NCI-H1417 treated with DMSO at 0.1 percent for 48 hours (cell line): ENCODE measurements at regions not wholly inside any gene's neighbourhood (a gene's known extent, or its start where the extent isn't known, plus 50 kb on each side); places are given as distances from the start of the nearest gene placed in this dataset.
"Not testable (repeated sequence)": the region's sequence is repeated elsewhere in the genome, so short reads cannot be mapped to it uniquely, and the experiment has no call there.

Experiments
- DNase-seq: peaks from one replicate; lab custom pipeline; 2025; lab: John Stamatoyannopoulos, UW

DNA sequence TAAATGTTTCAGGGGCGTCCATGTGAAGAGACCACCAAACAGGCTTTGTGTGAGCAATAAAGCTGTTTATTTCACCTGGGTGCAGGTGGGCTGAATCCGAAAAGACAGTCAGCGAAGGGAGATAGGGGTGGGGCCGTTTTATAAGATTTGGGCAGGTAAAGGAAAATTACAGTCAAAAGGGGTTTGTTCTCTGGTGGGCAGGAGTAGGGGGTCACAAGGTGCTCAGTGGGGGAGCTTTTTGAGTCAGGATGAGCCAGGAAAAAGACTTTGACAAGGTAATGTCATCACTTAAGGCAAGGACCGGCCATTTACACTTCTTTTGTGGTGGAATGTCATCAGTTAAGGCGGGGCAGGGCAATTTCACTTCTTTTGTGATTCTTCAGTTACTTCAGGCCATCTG, 542.4 kb upstream of the BOD1L1 start:
- not testable (repeated sequence) for DNase-seq

DNA sequence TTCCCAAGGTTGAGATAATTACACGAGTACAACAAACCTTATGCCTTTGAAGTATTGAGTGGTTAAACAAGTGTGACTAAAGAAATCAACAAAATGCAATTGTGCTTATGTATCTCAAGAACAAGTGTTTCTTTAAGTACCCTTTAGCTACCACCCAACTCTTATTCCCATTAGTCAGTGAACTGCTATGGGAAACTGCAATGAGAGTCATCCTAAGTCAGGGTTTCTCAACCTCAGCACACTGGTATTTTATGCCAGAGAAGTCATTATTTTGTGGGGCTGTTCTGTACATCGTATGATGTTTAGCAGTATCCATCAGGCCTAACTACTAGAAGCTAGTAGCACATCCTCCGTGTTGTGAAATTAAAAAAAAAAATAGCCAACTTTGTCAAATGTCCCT, 549.1 kb upstream of the BOD1L1 start:
- no peak for DNase-seq

DNA sequence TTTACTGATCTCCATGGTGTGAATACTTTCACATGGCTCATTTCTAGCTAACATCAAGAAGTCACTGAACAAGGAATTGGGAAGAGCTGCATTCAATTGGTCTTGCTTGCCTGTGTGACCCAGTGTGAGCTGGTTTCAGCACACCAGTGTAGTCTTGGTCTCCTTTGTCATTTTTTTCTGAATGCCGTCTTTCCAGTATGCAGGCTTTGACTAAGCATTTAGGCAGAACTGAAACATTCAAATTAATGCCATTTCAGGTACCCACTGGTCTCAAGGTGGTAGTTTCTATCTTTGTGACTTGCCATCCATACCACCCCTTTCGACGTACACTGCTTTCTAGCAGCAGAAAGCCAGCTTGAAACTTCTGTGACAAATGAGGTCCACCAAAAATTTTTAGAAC, 550.5 kb upstream of the BOD1L1 start:
- DNase-seq: no peak

DNA sequence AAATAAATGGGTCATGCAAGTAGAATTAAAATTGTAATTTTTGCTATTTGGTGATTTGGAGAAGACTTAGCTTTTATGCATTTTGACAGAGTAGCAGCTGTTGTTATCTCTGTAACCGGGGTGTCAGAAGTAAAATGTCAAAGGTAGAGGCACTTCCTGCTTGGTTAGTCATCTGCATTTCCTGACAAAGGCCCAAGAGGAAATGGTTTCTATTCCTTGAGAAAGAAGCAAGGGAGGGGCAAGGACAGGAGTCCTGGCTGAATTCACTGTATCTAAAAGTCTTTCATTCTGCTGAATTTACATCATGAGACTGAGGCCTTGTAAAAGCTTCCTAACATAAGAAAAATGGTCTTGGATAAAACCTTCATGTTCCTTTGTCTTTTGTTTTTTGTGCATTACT, 550.9 kb upstream of the BOD1L1 start:
- no peak for DNase-seq

DNA sequence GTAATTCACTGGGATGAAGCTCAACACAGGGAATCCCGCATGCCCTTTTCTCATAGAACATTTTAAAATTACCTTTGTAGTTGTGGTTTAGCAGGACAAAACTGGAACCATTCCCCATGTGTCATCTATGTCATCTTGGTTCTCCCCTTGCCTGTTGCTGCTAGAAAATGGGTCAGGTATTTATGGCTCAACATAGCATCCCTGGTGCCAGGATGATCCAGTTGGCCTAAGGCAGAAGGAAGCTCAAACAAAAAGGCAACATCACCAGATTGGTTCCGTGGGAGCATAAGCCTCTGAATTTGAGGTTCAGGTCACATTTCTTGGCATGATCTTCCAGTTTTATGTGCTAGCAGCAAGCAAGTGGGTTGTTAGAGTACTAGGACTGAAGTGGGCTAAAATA, 552.6 kb upstream of the BOD1L1 start:
- no peak for DNase-seq

DNA sequence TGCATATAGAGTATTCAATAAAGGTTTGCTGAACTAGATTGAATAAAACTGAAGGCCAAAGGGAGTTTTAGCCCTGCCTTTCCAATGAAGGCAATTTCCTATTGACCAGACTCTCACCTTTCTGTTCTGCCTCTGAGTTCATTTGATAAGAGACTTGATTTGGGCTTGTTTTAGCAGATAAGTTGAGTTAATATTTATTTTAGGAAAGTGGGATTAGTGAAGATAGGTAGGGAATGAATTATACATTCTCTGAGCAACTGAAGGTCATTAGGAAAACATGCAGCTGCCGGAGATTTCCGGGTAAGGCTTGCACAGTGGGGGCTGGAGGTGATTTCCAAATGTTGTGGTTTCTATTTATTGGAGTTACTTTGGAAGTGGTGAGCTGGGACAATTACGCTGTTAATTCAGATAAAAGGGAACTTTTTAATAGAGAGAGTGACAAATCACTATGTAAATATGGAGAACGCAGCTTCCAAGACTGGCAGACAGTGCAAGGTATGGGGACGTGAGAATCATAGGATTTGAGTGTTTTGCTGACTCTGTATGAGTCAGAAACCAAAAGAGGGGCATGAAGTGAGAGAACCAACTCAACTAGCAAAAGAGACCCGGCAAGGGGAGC, 553.6 kb upstream of the BOD1L1 start:
- no peak for DNase-seq

DNA sequence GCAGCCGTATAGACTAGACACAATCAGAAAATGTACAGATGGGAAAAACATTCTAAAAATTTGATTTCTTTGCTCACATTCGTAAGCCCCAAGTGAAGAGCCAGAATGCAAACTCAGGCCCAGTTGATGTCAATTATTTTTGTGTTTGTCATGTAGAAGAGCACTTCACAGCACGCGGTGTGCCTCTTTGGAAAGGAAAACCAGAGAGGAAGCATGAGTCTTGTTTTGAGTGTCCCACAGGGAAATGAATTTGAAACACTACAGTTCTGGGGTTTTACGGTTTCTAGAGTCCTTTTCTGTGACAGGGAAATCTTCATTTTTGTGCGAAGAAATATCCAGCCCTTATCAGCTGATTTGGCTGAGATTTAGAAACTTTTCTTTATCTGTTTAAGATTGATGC, 554.6 kb upstream of the BOD1L1 start:
- DNase-seq: no peak

DNA sequence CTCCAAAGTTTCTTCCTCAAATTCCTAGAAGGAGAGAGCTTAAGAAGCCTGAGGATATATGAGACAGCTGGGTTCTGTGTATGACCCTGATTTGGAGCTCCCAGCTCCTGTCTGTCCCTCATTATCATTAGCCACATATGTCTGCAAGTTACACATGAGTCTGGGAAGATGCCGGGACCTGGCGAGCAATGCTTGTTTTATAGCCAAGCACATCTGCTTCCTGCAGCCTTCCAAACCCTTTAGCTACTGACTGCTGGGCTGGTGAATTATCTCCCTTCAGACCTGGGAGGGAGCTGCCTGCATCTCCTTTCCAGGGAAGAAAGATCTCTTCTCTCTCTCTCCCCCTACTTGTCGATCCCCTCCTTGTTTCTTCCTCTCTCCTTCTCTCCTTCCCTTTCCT, 556.7 kb upstream of the BOD1L1 start:
- DNase-seq: no peak

DNA sequence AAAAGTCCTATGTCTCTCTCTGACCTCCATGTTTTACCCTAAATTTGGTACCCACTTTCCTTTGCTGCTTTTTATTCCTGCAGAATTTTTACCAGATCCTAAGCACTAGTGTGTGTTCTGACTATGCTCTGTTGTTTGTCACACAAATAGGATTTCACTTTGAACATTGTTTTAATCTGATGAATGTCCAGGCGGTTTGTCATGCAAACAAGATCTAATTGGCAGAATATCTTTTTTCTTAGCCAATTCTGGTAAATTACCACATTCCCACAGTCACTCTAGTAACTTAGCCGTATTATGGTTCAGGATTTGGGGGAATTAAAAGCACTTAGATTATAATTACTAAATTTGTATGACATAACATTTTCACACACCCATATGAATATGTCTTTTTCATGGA, 557.2 kb upstream of the BOD1L1 start:
- no peak for DNase-seq

DNA sequence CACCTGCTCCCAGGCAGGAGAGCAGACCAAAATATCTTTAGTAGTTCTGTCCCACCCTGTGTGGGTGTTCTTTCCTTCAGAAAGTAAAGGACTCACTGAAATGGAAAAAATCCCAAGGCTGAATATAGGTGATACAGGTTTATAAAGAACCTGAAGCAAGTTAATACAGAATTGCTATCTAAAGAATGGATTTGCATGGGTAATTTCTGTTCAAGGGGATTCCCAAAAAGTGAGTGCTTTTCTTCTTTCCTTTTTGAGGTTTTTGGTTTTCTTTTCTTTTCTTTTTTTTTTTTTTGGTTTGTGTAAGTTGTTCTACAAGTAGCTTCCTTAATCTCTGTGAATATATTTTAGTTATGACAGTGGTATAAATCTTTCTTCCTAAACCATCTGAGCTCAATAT, 560.7 kb upstream of the BOD1L1 start:
- no peak for DNase-seq

DNA sequence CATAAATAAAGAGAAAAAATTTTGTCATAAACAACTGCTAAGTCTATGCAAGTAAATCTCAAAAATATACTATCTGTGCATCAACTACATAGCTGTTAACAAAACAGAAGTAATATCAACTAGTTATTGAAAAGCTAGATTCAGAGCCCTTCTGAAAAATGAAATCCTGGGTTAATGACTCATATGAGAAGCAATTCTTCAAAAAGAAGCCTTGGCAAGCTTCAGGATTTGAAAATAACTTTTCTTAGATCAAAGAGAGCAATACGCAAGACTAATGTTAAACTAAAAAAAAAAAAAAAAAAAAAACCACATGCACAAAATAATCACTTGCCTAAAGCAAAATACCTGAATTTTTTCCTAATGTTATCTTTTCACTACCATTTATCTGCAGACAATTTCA, 566.1 kb upstream of the BOD1L1 start:
- DNase-seq: no peak

DNA sequence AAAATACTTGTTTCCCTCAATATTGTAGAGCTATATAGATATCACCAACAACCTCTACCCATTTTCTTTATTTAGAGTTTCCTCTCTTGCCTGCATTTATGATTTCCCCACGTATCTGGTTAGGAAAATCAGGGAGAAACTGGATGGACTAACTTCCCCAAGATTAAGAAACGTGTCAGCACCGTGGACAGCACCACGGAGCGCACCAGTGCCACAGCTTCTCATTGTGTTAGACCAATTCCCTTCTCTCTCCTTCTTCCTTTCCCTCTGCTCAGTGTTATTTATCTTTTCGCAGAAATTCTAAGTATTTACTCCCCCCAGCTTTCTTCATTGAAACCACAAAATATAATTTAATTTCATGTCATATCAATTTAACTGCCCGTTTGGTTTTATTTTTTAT, 568.6 kb upstream of the BOD1L1 start:
- DNase-seq: no peak

DNA sequence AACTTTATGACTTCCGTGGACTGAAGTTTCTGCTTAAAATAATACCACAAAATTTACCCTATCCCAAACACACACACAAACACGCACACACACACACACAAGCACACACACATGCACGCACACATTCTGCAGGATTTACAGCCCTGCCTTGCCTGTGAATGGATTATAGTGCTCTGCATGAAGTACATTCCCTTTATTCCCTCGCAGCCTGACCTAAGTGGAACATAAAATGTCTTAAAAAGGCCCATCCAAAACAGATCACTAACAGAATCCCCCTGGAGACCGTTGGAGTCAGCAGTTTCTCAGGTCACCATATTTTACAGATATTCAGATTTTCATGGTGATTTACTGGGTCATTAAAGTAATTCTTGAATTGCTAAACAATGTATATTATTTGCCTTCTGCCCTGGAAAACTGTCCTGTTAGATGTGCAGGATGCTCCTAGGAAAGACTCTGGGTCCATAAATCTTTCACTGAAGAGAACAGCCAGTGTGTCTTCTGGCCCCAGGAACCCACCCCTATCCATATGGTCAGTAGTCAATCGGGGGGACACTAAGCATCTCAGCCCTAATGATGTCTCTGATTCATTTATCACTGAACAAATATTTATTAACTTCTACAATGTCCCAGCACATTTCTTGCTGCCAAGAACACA, 587.7 kb upstream of the BOD1L1 start:
- no peak for DNase-seq

DNA sequence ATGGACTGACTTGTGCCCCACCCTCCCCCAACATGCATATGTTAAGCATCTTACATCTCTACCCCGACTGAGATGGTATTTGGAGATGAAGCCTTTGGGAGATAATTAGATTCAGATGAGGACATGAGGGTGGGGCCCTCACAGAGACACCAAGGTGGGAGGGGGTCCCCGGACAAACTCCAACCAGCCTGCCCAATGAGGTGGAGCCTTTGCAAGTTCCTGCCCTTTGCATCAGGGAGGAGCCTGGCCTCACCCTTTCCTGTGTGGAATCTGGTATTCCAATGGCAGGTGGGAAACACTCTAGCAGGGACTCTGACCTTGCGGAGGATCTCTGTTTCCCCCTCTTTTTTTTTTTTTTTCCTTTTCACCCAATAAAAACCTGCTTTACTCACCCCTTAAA, 589.9 kb upstream of the BOD1L1 start:
- no peak for DNase-seq

DNA sequence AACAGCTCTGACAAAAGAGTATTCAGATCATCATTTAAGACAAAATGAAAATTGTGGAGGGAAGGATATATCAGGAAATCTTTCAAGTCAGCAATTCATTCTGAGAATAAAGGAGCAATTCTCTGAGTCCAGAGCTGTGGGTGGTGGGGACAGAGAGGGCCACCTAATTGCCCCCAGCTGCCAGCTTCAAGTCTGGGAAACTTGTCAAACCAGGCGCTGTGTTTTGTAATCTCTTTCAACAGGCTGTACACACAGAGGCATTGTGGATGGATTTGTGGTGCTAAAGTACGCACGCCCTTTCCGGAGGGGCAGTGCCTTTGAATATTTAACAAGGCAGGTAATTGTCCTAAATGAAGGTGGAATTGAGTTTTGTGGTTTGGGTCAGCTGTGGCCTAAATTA, 591.1 kb upstream of the BOD1L1 start:
- no peak for DNase-seq

DNA sequence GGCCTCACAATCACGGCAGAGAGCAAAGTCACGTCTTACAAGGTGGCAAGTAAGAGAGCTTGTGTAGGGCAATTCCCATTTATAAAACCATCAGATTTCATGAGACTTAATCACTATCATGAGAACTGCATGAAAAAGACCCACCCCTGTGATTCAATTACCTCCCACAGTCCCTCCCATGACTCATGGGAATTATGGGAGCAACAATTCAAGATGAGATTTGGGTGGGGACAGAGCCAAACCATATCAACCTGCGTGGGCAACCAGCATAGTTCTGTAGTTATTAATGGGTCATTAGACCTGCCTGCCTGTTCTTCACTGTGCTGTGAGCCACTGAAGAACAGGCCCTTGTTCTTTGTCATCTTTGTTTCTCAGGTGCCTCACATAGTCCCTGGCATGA, 593.7 kb upstream of the BOD1L1 start:
- no peak for DNase-seq

DNA sequence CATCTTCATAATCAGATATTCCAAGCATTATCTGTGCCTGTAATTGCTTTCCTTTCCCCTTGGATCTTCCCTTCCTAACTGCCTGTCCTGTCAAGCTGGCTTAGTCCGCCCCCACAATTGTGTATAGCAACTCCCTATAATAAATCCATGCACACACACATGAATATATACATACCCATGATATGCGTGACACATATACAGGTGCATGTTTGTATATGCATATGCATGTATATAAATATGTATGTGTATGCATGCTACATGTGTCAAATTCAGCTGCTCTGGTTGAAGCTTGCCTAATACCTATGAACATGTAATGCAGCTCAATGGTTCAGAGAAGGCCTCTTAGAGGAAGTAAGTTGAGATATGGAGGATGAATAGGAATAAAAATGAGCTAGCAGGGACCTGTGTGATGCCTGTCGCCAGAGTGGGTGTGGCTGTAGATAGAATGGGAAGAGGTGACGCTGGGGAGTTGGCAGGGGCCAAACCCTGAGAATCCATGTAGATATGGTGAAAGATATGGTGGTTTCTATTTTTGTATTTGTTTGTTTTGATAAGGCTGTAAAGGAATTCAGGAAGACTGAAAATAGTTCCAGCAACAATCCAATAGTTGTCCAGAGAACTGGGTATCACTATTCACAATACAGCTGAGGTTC, 595.0 kb upstream of the BOD1L1 start:
- no peak for DNase-seq

DNA sequence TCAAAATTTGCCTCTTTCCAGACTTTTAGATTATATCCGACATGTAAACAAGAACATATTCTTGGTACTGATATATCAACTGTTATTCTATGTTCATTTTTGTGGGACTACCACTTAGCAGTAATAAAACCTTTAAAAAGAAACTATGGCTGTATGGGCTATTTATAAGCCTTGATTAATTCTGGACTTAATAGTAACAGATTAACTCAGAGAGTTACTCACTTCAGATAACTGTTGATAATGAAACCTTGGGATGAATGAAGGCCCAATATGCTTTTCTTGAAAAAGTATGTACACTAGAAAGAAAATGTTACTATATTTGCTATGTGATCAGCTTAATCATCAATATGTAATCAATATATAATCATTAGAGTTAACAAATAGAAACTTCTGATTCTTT, 595.9 kb upstream of the BOD1L1 start:
- no peak for DNase-seq

DNA sequence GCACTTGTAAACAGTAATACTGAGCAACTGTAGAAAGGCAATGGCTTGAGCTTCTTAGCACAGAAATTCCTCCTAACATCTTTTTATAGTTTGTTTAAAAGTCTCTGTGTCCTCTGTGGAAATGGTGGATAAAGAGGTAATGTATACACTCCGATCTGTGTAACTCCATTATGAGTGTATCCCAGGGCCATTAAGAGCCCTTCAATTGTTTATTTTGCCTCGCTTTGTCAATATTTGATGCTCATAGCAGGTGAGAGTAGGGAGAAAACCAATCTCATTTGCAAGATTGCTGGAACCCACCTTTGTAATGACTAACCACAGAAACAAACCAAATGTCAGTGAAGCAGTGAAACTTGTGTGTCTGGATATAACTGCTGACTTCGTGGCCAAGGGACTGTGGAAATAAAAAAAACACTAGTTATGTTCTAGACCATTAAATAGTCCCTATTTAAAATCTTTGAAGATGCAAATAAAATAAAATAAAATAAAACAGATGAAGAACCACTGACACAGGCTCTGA, 598.2 kb upstream of the BOD1L1 start:
- DNase-seq: peak; percentile 68

DNA sequence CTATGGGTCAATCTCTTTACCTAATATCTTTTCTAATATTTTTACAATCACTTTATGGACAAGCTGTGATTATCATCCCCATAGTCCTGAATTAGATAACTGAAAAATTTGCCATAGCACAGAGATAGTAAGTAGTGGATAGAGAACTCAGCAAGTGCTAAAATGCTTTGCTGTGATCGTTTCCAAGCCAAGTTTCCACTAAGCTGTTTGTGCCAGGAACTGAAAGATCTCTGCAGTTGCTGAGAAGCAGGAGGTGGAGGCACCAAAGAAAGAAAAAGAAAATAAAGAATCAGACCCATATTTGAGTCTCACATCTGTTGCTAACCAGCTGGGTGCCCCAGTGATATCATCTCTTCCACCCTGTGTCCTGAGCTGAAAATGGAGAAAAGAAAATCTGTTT, 605.6 kb upstream of the BOD1L1 start:
- DNase-seq: no peak

DNA sequence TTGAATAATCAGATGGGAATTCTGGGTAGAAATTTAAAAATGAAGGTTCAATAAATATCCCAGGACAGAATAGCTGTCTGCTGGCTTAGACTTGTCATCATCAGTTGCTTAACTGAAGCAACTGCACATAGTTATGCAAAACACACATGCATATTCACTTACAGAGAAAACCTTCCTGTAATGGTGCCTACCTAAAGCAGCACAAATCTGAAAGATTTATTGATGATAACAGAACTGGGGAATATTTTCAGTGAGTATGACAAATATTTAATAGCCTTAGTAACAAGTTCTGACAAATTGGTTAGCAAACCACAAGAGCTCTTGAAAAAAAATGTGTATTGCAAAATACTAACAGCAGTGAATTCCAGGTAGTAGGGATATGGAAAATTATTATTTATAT, 606.8 kb upstream of the BOD1L1 start:
- no peak for DNase-seq

DNA sequence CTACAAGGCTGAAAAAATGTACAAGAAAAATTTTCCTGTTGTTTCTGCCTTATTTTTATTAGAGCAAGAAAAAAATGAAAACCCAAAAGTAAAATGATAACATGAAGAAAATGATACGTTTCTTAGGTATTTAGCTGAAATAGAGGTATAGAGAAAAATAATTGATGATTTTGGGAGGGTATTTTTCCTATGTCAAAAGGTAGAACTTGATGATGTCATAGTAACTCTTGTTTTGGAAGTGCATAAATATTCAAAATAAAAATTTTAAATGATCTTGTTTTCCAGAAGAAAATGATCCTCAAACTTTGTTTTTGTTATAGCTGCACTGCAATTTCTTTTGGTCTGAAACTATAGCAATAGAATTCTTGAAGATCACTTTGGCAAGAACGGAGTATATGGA, 608.8 kb upstream of the BOD1L1 start:
- no peak for DNase-seq

DNA sequence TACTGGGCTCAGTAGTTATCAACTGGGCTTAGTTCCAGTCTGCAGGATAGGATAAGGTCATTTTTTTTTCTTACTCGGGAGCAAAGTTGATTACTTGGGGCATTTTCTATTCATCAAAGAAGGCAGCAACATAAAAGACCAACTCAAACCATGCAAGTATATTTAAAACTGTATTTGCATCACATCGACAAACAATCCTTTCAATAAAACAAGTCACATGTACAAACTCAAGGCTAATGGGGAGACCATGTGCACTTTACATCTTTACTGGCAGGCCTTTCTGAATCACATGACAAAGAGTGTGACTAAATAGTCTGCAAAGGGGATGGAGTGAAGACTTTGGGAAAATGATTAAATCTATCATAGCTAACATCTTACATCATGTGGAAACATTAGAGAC, 610.4 kb upstream of the BOD1L1 start:
- no peak for DNase-seq

DNA sequence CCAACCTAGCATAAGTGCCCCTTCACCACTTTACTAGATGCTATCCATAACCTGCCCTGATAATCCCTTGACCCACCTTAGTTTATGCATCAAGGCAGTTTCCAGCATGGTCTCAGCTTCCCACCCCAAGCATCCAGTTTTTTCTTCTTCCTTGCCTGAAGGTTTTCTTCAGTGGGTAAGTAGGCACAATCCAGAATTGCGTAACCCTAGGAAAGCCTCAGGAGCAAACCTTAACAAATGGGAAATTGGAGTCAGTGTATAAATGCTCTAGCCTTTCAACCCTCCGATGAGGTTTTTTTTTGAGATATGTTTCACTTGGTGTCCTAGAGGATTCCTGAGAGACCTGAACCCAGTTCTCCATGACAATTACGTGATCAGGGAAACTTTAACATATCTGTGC, 614.0 kb upstream of the BOD1L1 start:
- no peak for DNase-seq
